Fibroblast of lung (primary cell): ENCODE measurements at regions not wholly inside any gene's neighbourhood (a gene's known extent, or its start where the extent isn't known, plus 50 kb on each side); places are given as distances from the start of the nearest gene placed in this dataset.
A peak's percentile ranks its signal among the peaks of the same experiment; 100 is the strongest.

ENCODE experiments used
- DNase-seq, 2 donors: peaks; one replicate each; pipeline versions ENCODE4 v3.0.0 to v3.0.0-alpha.2; 2010; ENCODE audit warnings: low read depth in 2 of 2
- H2AFZ ChIP-seq: 2 replicates; pipeline ENCODE4 v1.5.1; 2012; ENCODE audit warnings: low read length, control low read depth, inconsistent platforms
- H3K27ac ChIP-seq: 2 replicates; pipeline ENCODE4 v1.5.1; 2011; ENCODE audit warnings: low read length, control low read depth; ENCODE audit not compliant: insufficient read depth
- H3K27me3 ChIP-seq: 2 replicates; pipeline ENCODE4 v1.5.1; 2011; ENCODE audit warnings: mild to moderate bottlenecking, low read length; ENCODE audit not compliant: control insufficient read depth, insufficient read depth
- H3K36me3 ChIP-seq: 2 replicates; pipeline ENCODE4 v1.5.1; 2011; ENCODE audit warnings: low read length; ENCODE audit not compliant: control insufficient read depth, insufficient read depth
- H3K4me1 ChIP-seq: 2 replicates; pipeline ENCODE4 v1.5.1; 2011; ENCODE audit warnings: low read length; ENCODE audit not compliant: control insufficient read depth, insufficient read depth; ENCODE audit errors: extremely low read depth
- H3K4me2 ChIP-seq: 2 replicates; pipeline ENCODE4 v1.5.1; 2011; ENCODE audit warnings: low read length, control low read depth; ENCODE audit not compliant: insufficient read depth; ENCODE audit errors: extremely low read depth
- H3K4me3 ChIP-seq, 4 experiments: fragments of 200-600 bp in 1 of 4; sonication (generic) in 1 of 4; replicated peaks in 1 of 4; 2 replicates each; pipeline ENCODE4 v1.5.1; 2011 to 2016; ENCODE audit warnings: low read length in 4 of 4, low read depth in 3 of 4, mild to moderate bottlenecking in 3 of 4, control low read depth in 2 of 4, inconsistent platforms in 1 of 4, mixed read lengths in 1 of 4; ENCODE audit not compliant: insufficient read depth in 1 of 4; ENCODE audit errors: control extremely low read depth in 1 of 4
- H3K79me2 ChIP-seq: 2 replicates; pipeline ENCODE4 v1.5.1; 2012; ENCODE audit warnings: mild to moderate bottlenecking, low read length, inconsistent platforms; ENCODE audit not compliant: control insufficient read depth, insufficient read depth
- H3K9ac ChIP-seq: 2 replicates; pipeline ENCODE4 v1.5.1; 2011; ENCODE audit warnings: mild to moderate bottlenecking, low read length, control low read depth; ENCODE audit not compliant: insufficient read depth
- H3K9me3 ChIP-seq: 2 replicates; pipeline ENCODE4 v1.5.1; 2012; ENCODE audit warnings: low read depth, low read length; ENCODE audit not compliant: control insufficient read depth, insufficient read depth
- H4K20me1 ChIP-seq: 2 replicates; pipeline ENCODE4 v1.5.1; 2011; ENCODE audit warnings: low read length; ENCODE audit not compliant: control insufficient read depth, insufficient read depth; ENCODE audit errors: extremely low read depth
- EZH2 ChIP-seq: IDR thresholded peaks from 2 replicates; pipeline ENCODE4 v1.5.1; 2012; ENCODE audit warnings: low read length, control low read depth, mild to moderate bottlenecking; ENCODE audit errors: missing control alignments
- TF ChIP-seq, protein P1 (sequence below), 2 donors: IDR thresholded peaks in 1 of 2; conservative IDR thresholded peaks in 1 of 2; 1 replicate in 1 of 2; 2 replicates in 1 of 2; pipeline ENCODE4 v1.5.1; 2011 to 2012; ENCODE audit warnings: low read length in 2 of 2, control low read depth in 1 of 2, inconsistent platforms in 1 of 2, low read depth in 1 of 2, mild to moderate bottlenecking in 1 of 2

DNA sequence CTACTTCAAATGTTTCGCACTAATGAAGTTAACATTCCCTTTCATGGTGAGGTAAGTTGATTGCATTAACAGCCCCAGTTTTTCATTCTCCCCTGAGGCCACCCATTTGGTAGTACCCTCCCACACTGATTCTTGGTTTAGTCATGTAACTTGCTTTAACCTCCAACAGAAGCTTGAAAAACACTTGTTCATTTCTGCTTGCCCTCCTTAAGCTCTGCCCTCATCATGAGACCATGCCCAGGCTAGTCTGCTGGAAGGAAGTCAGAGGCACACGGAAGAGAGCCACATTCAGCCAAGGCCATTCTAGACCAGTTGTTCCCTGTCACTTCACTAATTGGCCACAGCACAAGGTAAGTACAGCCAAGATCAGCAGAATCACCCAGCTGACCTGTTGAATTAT lies 50.7 kb upstream of the CD44 start:
- H3K4me1 ChIP-seq: peaks cover 12% of the 10 kb centered on the region
- H4K20me1 ChIP-seq: no peaks in the 10 kb centered on the region
- H3K4me3 ChIP-seq: no peak overlapping the region
- H3K36me3 ChIP-seq: no peaks in the 10 kb centered on the region
- no peak overlapping the region for H2AFZ ChIP-seq
- no peaks in the 10 kb centered on the region for H3K27me3 ChIP-seq
- no peak for DNase-seq
- no peaks in the 10 kb centered on the region for H3K79me2 ChIP-seq
- H3K4me2 ChIP-seq: no peak overlapping the region
- no peak for TF ChIP-seq EZH2
- TF ChIP-seq, protein P1, sequence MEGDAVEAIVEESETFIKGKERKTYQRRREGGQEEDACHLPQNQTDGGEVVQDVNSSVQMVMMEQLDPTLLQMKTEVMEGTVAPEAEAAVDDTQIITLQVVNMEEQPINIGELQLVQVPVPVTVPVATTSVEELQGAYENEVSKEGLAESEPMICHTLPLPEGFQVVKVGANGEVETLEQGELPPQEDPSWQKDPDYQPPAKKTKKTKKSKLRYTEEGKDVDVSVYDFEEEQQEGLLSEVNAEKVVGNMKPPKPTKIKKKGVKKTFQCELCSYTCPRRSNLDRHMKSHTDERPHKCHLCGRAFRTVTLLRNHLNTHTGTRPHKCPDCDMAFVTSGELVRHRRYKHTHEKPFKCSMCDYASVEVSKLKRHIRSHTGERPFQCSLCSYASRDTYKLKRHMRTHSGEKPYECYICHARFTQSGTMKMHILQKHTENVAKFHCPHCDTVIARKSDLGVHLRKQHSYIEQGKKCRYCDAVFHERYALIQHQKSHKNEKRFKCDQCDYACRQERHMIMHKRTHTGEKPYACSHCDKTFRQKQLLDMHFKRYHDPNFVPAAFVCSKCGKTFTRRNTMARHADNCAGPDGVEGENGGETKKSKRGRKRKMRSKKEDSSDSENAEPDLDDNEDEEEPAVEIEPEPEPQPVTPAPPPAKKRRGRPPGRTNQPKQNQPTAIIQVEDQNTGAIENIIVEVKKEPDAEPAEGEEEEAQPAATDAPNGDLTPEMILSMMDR (conservative IDR thresholded peaks at IDR 0.05 in 1 of 2, IDR thresholded peaks at IDR 0.05 in 1 of 2; ENCODE audit: low read depth in 1 of 2, low read length in 2 of 2): no peak
- H3K9ac ChIP-seq: no peak overlapping the region
- no peaks in the 10 kb centered on the region for H3K9me3 ChIP-seq
- no peak overlapping the region for H3K27ac ChIP-seq

DNA sequence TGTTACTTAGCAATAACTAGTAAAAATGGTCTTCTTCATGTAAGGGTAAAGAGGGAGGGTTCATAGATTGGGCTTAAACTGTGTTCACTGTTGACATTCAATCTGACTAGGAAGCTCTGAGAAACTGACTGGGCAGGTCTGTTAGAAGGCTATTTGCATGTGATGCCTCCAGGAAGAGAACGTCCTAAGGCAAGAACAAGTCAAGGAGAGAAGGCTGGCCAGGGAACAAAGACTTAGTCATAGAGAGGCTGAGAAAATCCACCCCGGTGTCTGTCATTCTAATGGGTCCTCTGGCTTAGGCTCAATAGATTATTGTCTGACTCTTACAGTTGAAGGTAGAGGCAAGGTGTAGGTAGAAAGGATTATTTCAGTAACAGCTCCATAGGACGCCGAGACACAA lies 50.3 kb upstream of the CD44 start:
- Histone ChIP-seq H3K36me3 (no peaks in the 10 kb centered on the region), H3K9ac (no peak overlapping the region)

More for the DNA sequence above, 50.3 kb upstream of the CD44 start:
- TF ChIP-seq, protein P1 (conservative IDR thresholded peaks at IDR 0.05 in 1 of 2, IDR thresholded peaks at IDR 0.05 in 1 of 2; ENCODE audit: low read depth in 1 of 2, low read length in 2 of 2): no peak
- Histone ChIP-seq H2AFZ (no peak overlapping the region), H4K20me1 (no peaks in the 10 kb centered on the region), H3K79me2 (no peaks in the 10 kb centered on the region), H3K4me2 (no peak overlapping the region), H3K4me3 (no peak overlapping the region), H3K27ac (no peak overlapping the region), H3K9me3 (no peaks in the 10 kb centered on the region), H3K27me3 (no peaks in the 10 kb centered on the region), H3K4me1 (peaks cover 9% of the 10 kb centered on the region)
- peak in 1 of 2 donors; percentile 59 for DNase-seq
